A549 (cell line): ENCODE measurements at regions not wholly inside any gene's neighbourhood (a gene's known extent, or its start where the extent isn't known, plus 50 kb on each side); places are given as distances from the start of the nearest gene placed in this dataset.
A peak's percentile ranks its signal among the peaks of the same experiment; 100 is the strongest.

Experiments used
- ATAC-seq, 2 experiments: fragments of 200-7000 bp in 1 of 2; fragments of >200 bp in 1 of 2; cut with Nextera tagmentation in 1 of 2; cut with Tn5 transposase in 1 of 2; 3 replicates each; pipeline versions ENCODE4 v1.8.0 to v1.9.1; 2018 to 2020; ENCODE audit warnings: mild to moderate bottlenecking in 1 of 2, moderate library complexity in 1 of 2
- CTCF ChIA-PET: fragments of 300-600 bp; sonication (Branson Sonifier 250); formaldehyde crosslinking; extraction: SDS; loops from one replicate; lab custom pipeline; 2021; ENCODE audit warnings: antibody characterized with exemption, inconsistent platforms; lab: Yijun Ruan, JAX
- POLR2A ChIA-PET: fragments of 350-600 bp; formaldehyde crosslinking; extraction: SDS; loops from one replicate; lab custom pipeline; 2021; ENCODE audit warnings: antibody characterized with exemption, inconsistent platforms; lab: Yijun Ruan, JAX
- DNase-seq, 2 experiments: peaks; one replicate each; pipeline versions ENCODE4 v3.0.0 to v3.0.0-alpha.2; 2011 to 2016; ENCODE audit warnings: low read depth in 1 of 2, low spot score in 1 of 2
- FAIRE-seq: peaks from 2 replicates; lab custom pipeline; 2011; peaks lifted over from hg19 to GRCh38; lab: Jason Lieb, UNC
- H3K27ac ChIP-seq, 2 experiments: fragments of >200 bp; sonication (Bioruptor Twin); formaldehyde crosslinking; 3 replicates each; pipeline ENCODE4 v1.5.1; 2016 to 2017
- H3K4me1 ChIP-seq: fragments of >200 bp; sonication (Bioruptor Twin); formaldehyde crosslinking; 3 replicates; pipeline ENCODE4 v1.6.1; 2016
- H3K4me2 ChIP-seq: fragments of >200 bp; sonication (Bioruptor Twin); formaldehyde crosslinking; 3 replicates; pipeline ENCODE4 v1.6.1; 2016
- H3K4me3 ChIP-seq: fragments of >200 bp; sonication (Bioruptor Twin); formaldehyde crosslinking; 3 replicates; pipeline ENCODE4 v1.5.1; 2016
- H3K9me3 ChIP-seq: fragments of >200 bp; sonication (Bioruptor Twin); formaldehyde crosslinking; 3 replicates; pipeline ENCODE4 v1.6.1; 2016
- BCL3 ChIP-seq: fragments of >200 bp; sonication (Bioruptor Twin); formaldehyde crosslinking; IDR thresholded peaks from 3 replicates; pipeline ENCODE4 v1.6.1; 2016
- BHLHE40 ChIP-seq: IDR thresholded peaks from 2 replicates; pipeline ENCODE4 v1.6.1; 2012; ENCODE audit warnings: low read depth, low read length, inconsistent platforms
- CBX2 ChIP-seq: fragments of 200-600 bp; sonication (generic); IDR thresholded peaks from 2 replicates; pipeline ENCODE4 v1.6.1; 2016; ENCODE audit warnings: low read depth, mild to moderate bottlenecking, borderline replicate concordance
- CBX8 ChIP-seq: fragments of 200-600 bp; sonication (generic); IDR thresholded peaks from 2 replicates; pipeline ENCODE4 v1.6.1; 2016
- CTCF ChIP-seq: fragments of >200 bp; sonication (Bioruptor Twin); formaldehyde crosslinking; IDR thresholded peaks from 3 replicates; pipeline ENCODE4 v1.5.1; 2016
- EHF ChIP-seq: fragments of 250-450 bp; sonication (Bioruptor Pico); IDR thresholded peaks from 2 replicates; pipeline ENCODE4 v1.5.0; 2020; ENCODE audit warnings: mild to moderate bottlenecking
- ELK1 ChIP-seq: fragments of 150-350 bp; IDR thresholded peaks from 2 replicates; pipeline ENCODE4 v1.6.1; 2014; ENCODE audit warnings: low read depth, mild to moderate bottlenecking, low read length
- EP300 ChIP-seq, 2 experiments: fragments of >200 bp; sonication (Bioruptor Twin); formaldehyde crosslinking; IDR thresholded peaks; 2 replicates in 1 of 2; 3 replicates in 1 of 2; pipeline ENCODE4 v1.6.1; 2016 to 2017
- FOSL2 ChIP-seq, 2 experiments: fragments of 450-650 bp in 1 of 2; fragments of >200 bp in 1 of 2; sonication (Bioruptor Twin) in 1 of 2; formaldehyde crosslinking; IDR thresholded peaks; 2 replicates each; pipeline versions ENCODE4 v1.5.0 to v1.6.1; 2016 to 2020; ENCODE audit warnings: mild to moderate bottlenecking in 1 of 2, moderate library complexity in 1 of 2
- GATA3 ChIP-seq: IDR thresholded peaks from 2 replicates; pipeline ENCODE4 v1.6.1; 2012; ENCODE audit warnings: borderline replicate concordance
- HOXA7 ChIP-seq: fragments of 250-450 bp; sonication (Bioruptor Pico); IDR thresholded peaks from 2 replicates; pipeline ENCODE4 v1.5.0; 2020; ENCODE audit warnings: mild to moderate bottlenecking, moderate library complexity
- HOXB13 ChIP-seq: fragments of 250-450 bp; sonication (Bioruptor Pico); IDR thresholded peaks from 2 replicates; pipeline ENCODE4 v1.5.0; 2020; ENCODE audit warnings: low read depth, mild to moderate bottlenecking, moderate library complexity
- HOXB5 ChIP-seq: fragments of 250-450 bp; sonication (Bioruptor Pico); IDR thresholded peaks from 2 replicates; pipeline ENCODE4 v1.5.0; 2020; ENCODE audit warnings: mild to moderate bottlenecking, moderate library complexity
- JUNB ChIP-seq: fragments of >200 bp; sonication (Bioruptor Twin); formaldehyde crosslinking; IDR thresholded peaks from 2 replicates; pipeline ENCODE4 v1.6.1; 2016
- MAZ ChIP-seq: fragments of 150-350 bp; IDR thresholded peaks from 2 replicates; pipeline ENCODE4 v1.6.1; 2014; ENCODE audit warnings: antibody characterized with exemption, low read depth, low read length, borderline replicate concordance
- MYC ChIP-seq: IDR thresholded peaks from 2 replicates; pipeline ENCODE4 v1.6.1; 2012; ENCODE audit warnings: mild to moderate bottlenecking, inconsistent platforms, low read length, improper control_type of control experiment, borderline replicate concordance
- POLR2AphosphoS2 ChIP-seq: conservative IDR thresholded peaks from 2 replicates; pipeline ENCODE4 v1.6.1; 2012; ENCODE audit warnings: low read length, improper control_type of control experiment, inconsistent platforms
- RARB ChIP-seq: fragments of 250-450 bp; sonication (Bioruptor Pico); IDR thresholded peaks from 2 replicates; pipeline ENCODE4 v1.8.0; 2021; ENCODE audit warnings: mild to moderate bottlenecking, moderate library complexity
- RCOR1 ChIP-seq: fragments of 150-350 bp; IDR thresholded peaks from 2 replicates; pipeline ENCODE4 v1.6.1; 2014; ENCODE audit warnings: antibody characterized with exemption, low read length, low read depth
- SREBF2 ChIP-seq: fragments of 450-650 bp; IDR thresholded peaks from 2 replicates; pipeline ENCODE4 v1.6.1; 2014; ENCODE audit warnings: mild to moderate bottlenecking, moderate library complexity
- TFCP2L1 ChIP-seq: fragments of 250-450 bp; sonication (Bioruptor Pico); IDR thresholded peaks from 2 replicates; pipeline ENCODE4 v1.5.0; 2021; ENCODE audit warnings: mild to moderate bottlenecking
- USF2 ChIP-seq: fragments of 450-650 bp; IDR thresholded peaks from 2 replicates; pipeline ENCODE4 v1.6.1; 2014; ENCODE audit warnings: antibody characterized with exemption
- ZC3H11A ChIP-seq: fragments of 450-650 bp; IDR thresholded peaks from 2 replicates; pipeline ENCODE4 v1.6.1; 2014; ENCODE audit warnings: antibody characterized with exemption, mild to moderate bottlenecking
- ZNF302 ChIP-seq: fragments of 250-450 bp; sonication (Bioruptor Pico); IDR thresholded peaks from 2 replicates; pipeline ENCODE4 v1.9.0; 2021; ENCODE audit warnings: inconsistent platforms, mild to moderate bottlenecking, moderate library complexity
- ZSCAN20 ChIP-seq: fragments of 250-450 bp; sonication (Bioruptor Pico); IDR thresholded peaks from 2 replicates; pipeline ENCODE4 v1.8.0; 2022; ENCODE audit warnings: mild to moderate bottlenecking, moderate library complexity
- WGBS: methylation state at CpG from one replicate; pipeline ENCODE4 v1.1.6; 2017; ENCODE audit errors: missing lambda C conversion rate; 5-methylcytosine and 5-hydroxymethylcytosine counted together

DNA sequence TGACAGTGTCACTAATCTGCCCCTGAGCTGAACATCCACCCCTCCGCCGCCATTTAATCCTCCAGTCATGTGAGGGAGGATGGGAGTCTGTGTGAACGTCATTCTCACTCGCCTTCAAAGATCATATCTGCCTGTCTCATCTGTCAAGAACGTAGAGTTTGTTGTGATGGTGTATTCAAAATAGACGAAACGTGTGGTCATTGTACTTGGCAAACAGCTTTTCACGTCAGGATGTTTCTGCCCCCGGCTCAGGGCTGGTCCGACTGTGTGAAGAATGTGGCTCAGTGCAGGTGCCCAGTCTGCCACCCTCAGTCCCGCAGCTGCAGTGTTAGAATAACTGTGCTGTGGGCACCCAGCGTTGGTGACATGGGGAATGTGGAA is 148.0 kb downstream of the KCNJ12 start:
- H3K27ac ChIP-seq: no peak overlapping the region
- ChIA-PET POLR2A (no interaction called here), CTCF (interaction anchor here (0.9 to 7.2 kb wide), 7 partner anchors 10 to 245 kb away, joined by 3 to 69 read pairs (median 5); no protein-coding TSS in a partner anchor)
- ATAC-seq (no peak), FAIRE-seq (no peak), DNase-seq (no peak)
- no peak overlapping the region for H3K4me2 ChIP-seq
- H3K9me3 ChIP-seq: no peaks in the 10 kb centered on the region
- H3K4me1 ChIP-seq: no peaks in the 10 kb centered on the region
- H3K4me3 ChIP-seq: no peak overlapping the region
- WGBS: 64% methylated on average over 12 of the region's 12 CpGs
- no peak for TF ChIP-seq MYC
- TF ChIP-seq ZC3H11A: no peak
- TF ChIP-seq MAZ: no peak
- TF ChIP-seq EHF (CRISPR knock-in tag): no peak
- no peak for TF ChIP-seq HOXB5 (CRISPR knock-in tag)
- TF ChIP-seq HOXA7: no peak
- no peak for TF ChIP-seq CBX8
- TF ChIP-seq HOXB13 (CRISPR knock-in tag): no peak
- no peak for TF ChIP-seq BCL3
- no peak for TF ChIP-seq POLR2AphosphoS2
- TF ChIP-seq GATA3: no peak
- no peak for TF ChIP-seq USF2
- TF ChIP-seq RARB: no peak
- TF ChIP-seq SREBF2: no peak
- TF ChIP-seq FOSL2 (IDR thresholded peaks at IDR 0.05): no peak
- no peak for TF ChIP-seq FOSL2 (CRISPR knock-in tag; IDR thresholded peaks at IDR 0.05)
- TF ChIP-seq EP300 (IDR thresholded peaks at IDR 0.05): no peak
- no peak for TF ChIP-seq ZNF302 (CRISPR knock-in tag)
- TF ChIP-seq BHLHE40: no peak
- TF ChIP-seq JUNB: no peak

DNA sequence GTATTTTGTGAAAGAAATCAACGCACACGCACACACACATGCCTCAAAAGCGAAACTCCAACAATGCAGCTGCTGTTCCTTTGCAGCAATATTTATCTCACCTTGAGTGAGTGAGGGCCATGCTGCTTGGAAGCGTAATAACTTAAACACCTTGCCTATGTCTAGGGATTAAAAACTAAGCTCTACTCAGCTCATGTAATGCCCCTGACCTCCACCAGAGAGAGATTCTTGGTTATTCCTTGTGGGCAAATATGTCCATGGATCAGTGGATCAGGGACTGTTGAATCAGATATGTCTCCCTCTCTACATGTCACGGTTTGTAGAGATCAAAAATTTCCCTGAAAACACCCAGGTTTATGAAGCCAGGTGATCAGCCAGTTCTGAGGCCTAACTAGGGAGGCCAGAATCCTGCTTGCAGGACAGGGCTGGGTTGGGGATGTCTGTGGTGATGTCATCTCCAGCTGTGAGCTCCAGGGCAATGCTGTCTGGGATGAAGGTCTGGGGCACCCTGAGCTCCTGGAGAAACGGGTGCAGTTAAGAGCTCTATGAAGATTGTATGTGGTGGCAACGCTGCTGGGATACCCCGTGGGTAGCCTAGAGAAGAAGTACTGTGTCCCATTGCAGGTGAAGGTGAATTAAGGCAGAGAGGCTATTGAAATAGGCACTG is 149.4 kb downstream of the KCNJ12 start:
- FAIRE-seq: peak; percentile 61
- DNase-seq: no peak
- Histone ChIP-seq H3K4me1 (no peaks in the 10 kb centered on the region), H3K27ac (no peak overlapping the region), H3K4me3 (no peak overlapping the region), H3K9me3 (no peaks in the 10 kb centered on the region), H3K4me2 (no peak overlapping the region)
- POLR2A ChIA-PET: no interaction called here
- CTCF ChIA-PET: interaction anchor here (1.3 to 7.2 kb wide), 5 partner anchors 8 to 244 kb away, joined by 3 to 69 read pairs (median 6); no protein-coding TSS in a partner anchor
- WGBS: 58% methylated on average over 8 of the region's 8 CpGs
- TF ChIP-seq MAZ: no peak
- TF ChIP-seq TFCP2L1 (CRISPR knock-in tag): no peak
- TF ChIP-seq RCOR1: no peak
- no peak for TF ChIP-seq CBX2
- TF ChIP-seq POLR2AphosphoS2: no peak
- TF ChIP-seq HOXB13 (CRISPR knock-in tag): no peak
- no peak for TF ChIP-seq ZC3H11A
- no peak for TF ChIP-seq ELK1
- TF ChIP-seq CTCF: no peak
- no peak for TF ChIP-seq ZSCAN20 (CRISPR knock-in tag)
- TF ChIP-seq MYC: no peak
- peak; percentile 65 to 77; a peak in 5 of 6 replicates for ATAC-seq
